H1 (cell line): ENCODE measurements at regions not wholly inside any gene's neighbourhood (a gene's known extent, or its start where the extent isn't known, plus 50 kb on each side); places are given as distances from the start of the nearest gene placed in this dataset.
A peak's percentile ranks its signal among the peaks of the same experiment; 100 is the strongest.

ENCODE experiments used
- CTCF ChIA-PET: fragments of 300-600 bp; sonication (Branson Sonifier 250); formaldehyde crosslinking; loops from one replicate; lab custom pipeline; 2021; ENCODE audit not compliant: partially characterized antibody; lab: Charles Lee
- POLR2A ChIA-PET: fragments of 300-600 bp; sonication (Branson Sonifier 250); formaldehyde crosslinking; loops from one replicate; lab custom pipeline; 2021; ENCODE audit warnings: inconsistent platforms; ENCODE audit not compliant: partially characterized antibody; lab: Charles Lee
- DNase-seq, 2 experiments: peaks; one replicate each; pipeline versions ENCODE4 v3.0.0 to v3.0.0-alpha.2; 2010 to 2022; ENCODE audit warnings: low spot score in 2 of 2, low read depth in 1 of 2, mixed read lengths in 1 of 2
- FAIRE-seq: peaks from 2 replicates; lab custom pipeline; 2011; peaks lifted over from hg19 to GRCh38; lab: Jason Lieb, UNC
- H2AFZ ChIP-seq: 2 replicates; pipeline ENCODE4 v1.8.1; 2012; ENCODE audit warnings: low read length, inconsistent platforms
- H2AK5ac ChIP-seq: 2 replicates; pipeline ENCODE4 v1.6.1; 2013; ENCODE audit warnings: low read depth, low read length
- H2BK120ac ChIP-seq: replicated peaks from 2 replicates; pipeline ENCODE3; 2013; ENCODE audit warnings: low read depth, low read length, inconsistent platforms
- H2BK12ac ChIP-seq: 2 replicates; pipeline ENCODE4 v1.6.1; 2013; ENCODE audit warnings: low read depth, low read length
- H2BK15ac ChIP-seq: 2 replicates; pipeline ENCODE4 v1.6.1; 2013; ENCODE audit warnings: low read length
- H2BK20ac ChIP-seq: 2 replicates; pipeline ENCODE4 v1.6.1; 2013; ENCODE audit warnings: low read length
- H2BK5ac ChIP-seq: 2 replicates; pipeline ENCODE4 v1.6.1; 2013; ENCODE audit warnings: low read depth, low read length
- H3K14ac ChIP-seq: 2 replicates; pipeline ENCODE4 v1.6.1; 2013; ENCODE audit warnings: inconsistent platforms; ENCODE audit not compliant: insufficient read length
- H3K18ac ChIP-seq: 2 replicates; pipeline ENCODE4 v1.6.1; 2013; ENCODE audit warnings: low read length; ENCODE audit errors: extremely low read depth
- H3K23ac ChIP-seq: 2 replicates; pipeline ENCODE4 v1.6.1; 2013; ENCODE audit warnings: inconsistent platforms; ENCODE audit not compliant: insufficient read length
- H3K23me2 ChIP-seq: 2 replicates; pipeline ENCODE4 v1.6.1; 2013; ENCODE audit warnings: low read depth, low read length
- H3K27ac ChIP-seq: 2 replicates; pipeline ENCODE4 v1.6.1; 2011; ENCODE audit warnings: low read depth, low read length, inconsistent platforms
- H3K27me3 ChIP-seq, 4 experiments: replicated peaks in 1 of 4; 1 replicate in 1 of 4; 2 replicates in 3 of 4; pipeline versions ENCODE4 v1.6.1 to v1.8.1; 2011 to 2013; ENCODE audit warnings: low read length in 3 of 4, mild to moderate bottlenecking in 3 of 4, inconsistent platforms in 2 of 4, mixed read lengths in 2 of 4, moderate library complexity in 1 of 4; ENCODE audit not compliant: control insufficient read depth in 3 of 4, insufficient read depth in 3 of 4; ENCODE audit errors: extremely low read depth in 1 of 4
- H3K36me3 ChIP-seq, 4 experiments: 2 replicates each; pipeline versions ENCODE4 v1.6.1 to v1.8.1; 2011 to 2013; ENCODE audit warnings: mild to moderate bottlenecking in 4 of 4, low read length in 3 of 4, moderate library complexity in 2 of 4, control low read depth in 1 of 4, inconsistent platforms in 1 of 4; ENCODE audit not compliant: insufficient read depth in 4 of 4, control insufficient read depth in 2 of 4
- H3K4ac ChIP-seq: replicated peaks from 2 replicates; pipeline ENCODE3; 2013; ENCODE audit warnings: low read length, low read depth, mixed read lengths, inconsistent platforms; ENCODE audit not compliant: insufficient read length
- H3K4me1 ChIP-seq, 4 experiments: replicated peaks in 1 of 4; 1 replicate in 1 of 4; 2 replicates in 3 of 4; pipeline versions ENCODE4 v1.6.1 to v1.8.1; 2011 to 2013; ENCODE audit warnings: low read length in 3 of 4, inconsistent platforms in 2 of 4, mixed read lengths in 1 of 4; ENCODE audit not compliant: insufficient read depth in 4 of 4, control insufficient read depth in 3 of 4
- H3K4me2 ChIP-seq, 2 experiments: 2 replicates each; pipeline versions ENCODE4 v1.6.1 to v1.8.1; 2011 to 2013; ENCODE audit warnings: low read depth in 2 of 2, low read length in 2 of 2, control low read depth in 1 of 2, inconsistent platforms in 1 of 2, mild to moderate bottlenecking in 1 of 2; ENCODE audit not compliant: insufficient read depth in 1 of 2
- H3K4me3 ChIP-seq, 4 experiments: fragments of 200-600, 300-600 bp in 1 of 4; sonication (generic), shearing (Covaris generic), sonication (Bioruptor Twin) in 1 of 4; 2 replicates each; pipeline versions ENCODE4 v1.5.1 to v1.8.1; 2011 to 2016; ENCODE audit warnings: low read length in 4 of 4, low read depth in 3 of 4, control low read depth in 2 of 4, inconsistent platforms in 2 of 4, mild to moderate bottlenecking in 2 of 4, mixed read lengths in 1 of 4, moderate library complexity in 1 of 4; ENCODE audit not compliant: insufficient read depth in 2 of 4; ENCODE audit errors: extremely low read depth in 1 of 4
- H3K56ac ChIP-seq: replicated peaks from 2 replicates; pipeline ENCODE3; 2013; ENCODE audit warnings: low read depth, mild to moderate bottlenecking, mixed read lengths, low read length, inconsistent platforms; ENCODE audit not compliant: insufficient read length
- H3K79me1 ChIP-seq: 2 replicates; pipeline ENCODE4 v1.6.1; 2013; ENCODE audit warnings: low read depth, low read length, control low read depth
- H3K79me2 ChIP-seq, 2 experiments: 2 replicates each; pipeline versions ENCODE4 v1.6.1 to v1.8.1; 2012 to 2013; ENCODE audit warnings: low read length in 2 of 2, mild to moderate bottlenecking in 2 of 2, inconsistent platforms in 1 of 2; ENCODE audit not compliant: insufficient read depth in 2 of 2, control insufficient read depth in 1 of 2
- H3K9ac ChIP-seq, 4 experiments: replicated peaks in 1 of 4; 1 replicate in 1 of 4; 2 replicates in 3 of 4; pipeline versions ENCODE4 v1.6.1 to v1.8.1; 2011 to 2013; ENCODE audit warnings: low read depth in 3 of 4, low read length in 3 of 4, control low read depth in 2 of 4, mild to moderate bottlenecking in 2 of 4, moderate library complexity in 2 of 4, inconsistent platforms in 1 of 4; ENCODE audit errors: extremely low read depth in 1 of 4
- H3K9me3 ChIP-seq, 2 experiments: 2 replicates each; pipeline versions ENCODE4 v1.6.1 to v1.8.1; 2012 to 2013; ENCODE audit warnings: mild to moderate bottlenecking in 2 of 2, moderate library complexity in 2 of 2, control low read depth in 1 of 2, inconsistent platforms in 1 of 2, low read depth in 1 of 2, low read length in 1 of 2, mixed read lengths in 1 of 2; ENCODE audit not compliant: insufficient read depth in 2 of 2
- H4K20me1 ChIP-seq, 2 experiments: replicated peaks in 1 of 2; 2 replicates each; pipeline versions ENCODE3 to v1.8.1; 2011 to 2013; ENCODE audit warnings: inconsistent platforms in 2 of 2, low read length in 2 of 2, mild to moderate bottlenecking in 1 of 2; ENCODE audit not compliant: insufficient read depth in 2 of 2, control insufficient read depth in 1 of 2
- H4K5ac ChIP-seq: 2 replicates; pipeline ENCODE4 v1.6.1; 2013; ENCODE audit warnings: low read length, low read depth, mixed read lengths, inconsistent platforms; ENCODE audit not compliant: insufficient read length
- H4K8ac ChIP-seq: 2 replicates; pipeline ENCODE4 v1.8.0; 2013; ENCODE audit warnings: mild to moderate bottlenecking, moderate library complexity, low read length, inconsistent platforms; ENCODE audit not compliant: insufficient read depth; ENCODE audit errors: extremely low read depth
- H4K91ac ChIP-seq: replicated peaks from 2 replicates; pipeline ENCODE3; 2013; ENCODE audit warnings: low read length, mixed read lengths, inconsistent platforms; ENCODE audit not compliant: insufficient read length
- BACH1 ChIP-seq: IDR thresholded peaks from 2 replicates; pipeline ENCODE4 v1.6.1; 2012; ENCODE audit warnings: low read length, improper control_type of control experiment
- CBX8 ChIP-seq: fragments of 300-800, 300-1000 bp; sonication (generic); IDR thresholded peaks from 2 replicates; pipeline ENCODE4 v1.7.1; 2016; ENCODE audit warnings: low read depth, low read length, borderline replicate concordance
- CEBPB ChIP-seq: IDR thresholded peaks from 2 replicates; pipeline ENCODE4 v1.6.1; 2012; ENCODE audit warnings: low read depth, low read length
- CREB1 ChIP-seq: IDR thresholded peaks from 2 replicates; pipeline ENCODE4 v1.6.1; 2012; ENCODE audit warnings: inconsistent platforms
- GTF2F1 ChIP-seq: IDR thresholded peaks from 2 replicates; pipeline ENCODE4 v1.6.1; 2012; ENCODE audit warnings: low read depth, low read length, improper control_type of control experiment, borderline replicate concordance
- JUN ChIP-seq: IDR thresholded peaks from 2 replicates; pipeline ENCODE4 v1.6.1; 2011; ENCODE audit warnings: low read depth, mild to moderate bottlenecking, improper control_type of control experiment, low read length
- NRF1 ChIP-seq: IDR thresholded peaks from 2 replicates; pipeline ENCODE4 v1.6.1; 2011; ENCODE audit warnings: mild to moderate bottlenecking, low read depth, low read length, improper control_type of control experiment
- SUZ12 ChIP-seq: fragments of 200-600 bp; sonication (generic); IDR thresholded peaks from 2 replicates; pipeline ENCODE4 v1.6.1; 2012; ENCODE audit warnings: mild to moderate bottlenecking, inconsistent platforms, low read length, moderate library complexity, mixed read lengths
- TCF12 ChIP-seq: IDR thresholded peaks from 2 replicates; pipeline ENCODE4 v1.6.1; 2011; ENCODE audit warnings: low read depth, mild to moderate bottlenecking, low read length
- YY1 ChIP-seq: IDR thresholded peaks from 2 replicates; pipeline ENCODE4 v1.6.1; 2011; ENCODE audit warnings: low read depth, mild to moderate bottlenecking, low read length
- ZNF274 ChIP-seq: IDR thresholded peaks from 2 replicates; pipeline ENCODE4 v1.7.0; 2012; ENCODE audit warnings: low read length, borderline replicate concordance; ENCODE audit errors: extremely low read depth
- WGBS, 2 experiments: shearing (Covaris generic) in 1 of 2; methylation state at CpG; one replicate each; pipeline versions ENCODE4 v1.1.6 to v1.1.7; 2013 to 2015; ENCODE audit warnings: low lambda C conversion rate in 2 of 2, mixed read lengths in 2 of 2, inconsistent platforms in 1 of 2, low coverage in 1 of 2, missing lambda C conversion rate in 1 of 2; ENCODE audit not compliant: insufficient replicate concordance in 2 of 2, insufficient coverage in 1 of 2, insufficient read length in 1 of 2; ENCODE audit errors: extremely low coverage in 1 of 2, missing lambda C conversion rate in 1 of 2; 5-methylcytosine and 5-hydroxymethylcytosine counted together
- TF ChIP-seq, protein P1 (sequence below), 3 experiments: IDR thresholded peaks; 1 replicate in 2 of 3; 2 replicates in 1 of 3; pipeline versions ENCODE4 v1.5.1 to v1.6.1; 2011; ENCODE audit warnings: low read length in 3 of 3, mild to moderate bottlenecking in 3 of 3, inconsistent platforms in 2 of 3, low read depth in 1 of 3, moderate library complexity in 1 of 3; ENCODE audit not compliant: insufficient read depth in 1 of 3; ENCODE audit errors: control extremely low read depth in 1 of 3

DNA sequence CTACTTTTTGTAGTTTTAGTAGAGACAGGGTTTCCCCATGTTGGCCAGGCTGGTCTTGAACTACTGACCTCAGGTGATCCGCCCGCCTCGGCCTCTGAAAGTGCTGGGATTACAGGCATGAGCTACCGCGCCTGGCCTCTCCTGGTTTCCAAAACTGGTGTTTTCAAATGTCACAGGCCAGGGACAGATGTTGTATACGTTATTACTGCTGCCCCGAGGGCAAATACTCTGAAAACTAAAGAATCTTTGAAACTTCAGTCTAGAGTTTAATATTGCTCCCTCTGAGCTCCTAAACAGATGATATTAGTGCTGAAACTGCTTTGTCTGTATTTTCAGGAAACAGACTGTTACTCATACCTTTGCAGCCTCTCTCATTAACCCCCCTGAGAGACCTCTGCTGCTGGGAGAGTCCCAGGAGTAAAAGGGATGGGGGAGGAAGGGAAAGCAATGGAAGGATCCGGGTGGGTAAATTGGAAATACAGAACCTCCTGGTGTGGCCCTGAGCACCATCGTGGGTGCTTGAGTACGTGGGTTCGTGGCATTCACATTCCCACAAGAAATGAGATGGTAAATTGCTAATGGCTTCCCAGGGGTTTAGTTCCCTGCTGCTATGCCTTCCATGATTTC, 96.3 kb upstream of the IGF1R start:
- H3K18ac ChIP-seq: no peak overlapping the region; the same call in 1 of the 2 replicates
- no peak overlapping the region for H3K14ac ChIP-seq
- H3K4me3 ChIP-seq: no peak overlapping the region
- 0 out of 2 replicates have a peak overlapping the region, but pooled peaks have one; percentile 20 for H2AFZ ChIP-seq
- H2BK20ac ChIP-seq: no peak overlapping the region
- no peak overlapping the region for H2AK5ac ChIP-seq
- ChIA-PET CTCF (interaction anchor here (0.6 to 0.9 kb wide), 2 partner anchors 9 to 211 kb away, joined by 3 read pairs; no protein-coding TSS in a partner anchor), POLR2A (no interaction called here)
- WGBS, 2 experiments: 73% methylated on average over 11 of the region's 11 CpGs; no CpG with 5 or more reads in 1 of the 2 experiments
- peaks cover 4 to 8% (median 7%) of the 10 kb centered on the region in 4 experiments for H3K4me1 ChIP-seq
- H4K91ac ChIP-seq: no peak overlapping the region
- H2BK5ac ChIP-seq: no peak overlapping the region
- no peak overlapping the region for H3K56ac ChIP-seq
- H3K79me2 ChIP-seq: no peaks in the 10 kb centered on the region
- H4K5ac ChIP-seq: no peak overlapping the region
- peaks cover 11% of the 10 kb centered on the region; the same call in 1 of the 2 replicates for H3K23me2 ChIP-seq
- H3K79me1 ChIP-seq: no peaks in the 10 kb centered on the region
- no peak overlapping the region for H3K27ac ChIP-seq
- H3K9ac ChIP-seq: no peak overlapping the region
- no peak overlapping the region; a peak in 2 of 4 replicates for H3K4me2 ChIP-seq
- H3K4ac ChIP-seq: no peak overlapping the region
- H3K23ac ChIP-seq: no peak overlapping the region
- H2BK15ac ChIP-seq: no peak overlapping the region
- no peak for DNase-seq
- no peak overlapping the region for H2BK12ac ChIP-seq
- H3K9me3 ChIP-seq: no peaks in the 10 kb centered on the region
- H2BK120ac ChIP-seq: no peak overlapping the region
- FAIRE-seq: no peak
- H4K20me1 ChIP-seq: no peaks in the 10 kb centered on the region
- no peaks in the 10 kb centered on the region for H3K36me3 ChIP-seq
- H4K8ac ChIP-seq: no peak overlapping the region
- H3K27me3 ChIP-seq: peaks cover 0 to 8% (median 4%) of the 10 kb centered on the region in 4 experiments; a peak in 5 of 7 replicates
- TF ChIP-seq CBX8: no peak
- no peak for TF ChIP-seq CEBPB
- TF ChIP-seq SUZ12: no peak
- no peak for TF ChIP-seq NRF1
- no peak for TF ChIP-seq YY1
- no peak for TF ChIP-seq BACH1
- TF ChIP-seq GTF2F1: no peak
- TF ChIP-seq, protein P1, sequence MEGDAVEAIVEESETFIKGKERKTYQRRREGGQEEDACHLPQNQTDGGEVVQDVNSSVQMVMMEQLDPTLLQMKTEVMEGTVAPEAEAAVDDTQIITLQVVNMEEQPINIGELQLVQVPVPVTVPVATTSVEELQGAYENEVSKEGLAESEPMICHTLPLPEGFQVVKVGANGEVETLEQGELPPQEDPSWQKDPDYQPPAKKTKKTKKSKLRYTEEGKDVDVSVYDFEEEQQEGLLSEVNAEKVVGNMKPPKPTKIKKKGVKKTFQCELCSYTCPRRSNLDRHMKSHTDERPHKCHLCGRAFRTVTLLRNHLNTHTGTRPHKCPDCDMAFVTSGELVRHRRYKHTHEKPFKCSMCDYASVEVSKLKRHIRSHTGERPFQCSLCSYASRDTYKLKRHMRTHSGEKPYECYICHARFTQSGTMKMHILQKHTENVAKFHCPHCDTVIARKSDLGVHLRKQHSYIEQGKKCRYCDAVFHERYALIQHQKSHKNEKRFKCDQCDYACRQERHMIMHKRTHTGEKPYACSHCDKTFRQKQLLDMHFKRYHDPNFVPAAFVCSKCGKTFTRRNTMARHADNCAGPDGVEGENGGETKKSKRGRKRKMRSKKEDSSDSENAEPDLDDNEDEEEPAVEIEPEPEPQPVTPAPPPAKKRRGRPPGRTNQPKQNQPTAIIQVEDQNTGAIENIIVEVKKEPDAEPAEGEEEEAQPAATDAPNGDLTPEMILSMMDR (IDR thresholded peaks at IDR 0.05; ENCODE audit: control extremely low read depth in 1 of 3, insufficient read depth in 1 of 3, low read depth in 1 of 3, low read length in 3 of 3): no peak
- no peak for TF ChIP-seq ZNF274
- TF ChIP-seq TCF12: no peak
- no peak for TF ChIP-seq CREB1
- no peak for TF ChIP-seq JUN
